Neural cell (in vitro differentiated cells): ENCODE measurements at regions not wholly inside any gene's neighbourhood (a gene's known extent, or its start where the extent isn't known, plus 50 kb on each side); places are given as distances from the start of the nearest gene placed in this dataset.

ENCODE experiments used
- CTCF ChIP-seq: fragments of 450-650 bp; IDR thresholded peaks from 2 replicates; pipeline ENCODE4 v1.5.1; 2014; ENCODE audit warnings: antibody characterized with exemption, mild to moderate bottlenecking, moderate library complexity; ENCODE audit not compliant: poor library complexity, severe bottlenecking
- EP300 ChIP-seq: fragments of 450-650 bp; conservative IDR thresholded peaks from 2 replicates; pipeline ENCODE4 v1.6.1; 2014; ENCODE audit warnings: antibody characterized with exemption, mild to moderate bottlenecking, moderate library complexity; ENCODE audit not compliant: poor library complexity, severe bottlenecking
- EZH2 ChIP-seq: fragments of 200-600, 300-800 bp; shearing (Covaris generic), sonication (generic); IDR thresholded peaks from 2 replicates; pipeline ENCODE4 v1.6.1; 2014; ENCODE audit warnings: antibody characterized with exemption, low read length, borderline replicate concordance, mild to moderate bottlenecking; ENCODE audit not compliant: insufficient read depth, poor library complexity, severe bottlenecking
- POLR2AphosphoS5 ChIP-seq: IDR thresholded peaks from 2 replicates; pipeline ENCODE4 v1.6.1; 2012
- TAF1 ChIP-seq: IDR thresholded peaks from 2 replicates; pipeline ENCODE4 v1.6.1; 2012; ENCODE audit warnings: low read depth

GRCh38 chr9:12413986-12414385 lies 279.2 kb upstream of the TYRP1 start:
- TF ChIP-seq CTCF (no peak), POLR2AphosphoS5 (no peak), EP300 (no peak), TAF1 (no peak), EZH2 (no peak)
